ENCODE measurements at regions not wholly inside any gene's neighbourhood (a gene's known extent, or its start where the extent isn't known, plus 50 kb on each side); places are given as distances from the start of the nearest gene placed in this dataset.

DNA sequence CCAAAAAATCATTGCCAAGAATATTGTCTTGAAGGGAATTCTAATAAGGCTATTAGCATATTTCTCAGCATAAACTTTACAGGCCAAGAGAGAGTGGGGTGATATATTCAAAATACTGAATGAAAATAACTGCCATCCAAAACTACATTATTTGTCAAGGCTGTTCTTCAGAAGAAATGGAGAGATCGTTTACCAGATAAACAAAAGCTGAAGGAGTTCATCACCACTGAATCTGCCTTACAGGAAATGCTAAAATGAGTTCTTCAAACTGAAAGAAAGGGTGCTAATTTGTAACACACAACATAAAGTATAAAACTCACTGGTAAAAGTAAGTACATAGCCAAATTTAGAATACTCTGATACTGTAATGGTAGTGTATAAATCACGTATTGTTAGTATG lies 517.0 kb downstream of the TENT5A start:
- Histone ChIP-seq H3K79me2 (ENCODE audit: control insufficient read depth, low read length) (no peaks in the 10 kb centered on the region), H3K4me3 (ENCODE audit: low read length) (no peak overlapping the region), H3K36me3 (ENCODE audit: control insufficient read depth, low read length) (no peaks in the 10 kb centered on the region), H3K27ac (ENCODE audit: low read depth, low read length) (no peak overlapping the region), H3K4me2 (ENCODE audit: low read length) (no peak overlapping the region), H3K27me3 (ENCODE audit: control insufficient read depth, low read length) (no peaks in the 10 kb centered on the region), H3K9me2 (replicated peaks; ENCODE audit: control insufficient read depth, low read length) (no peaks in the 10 kb centered on the region), H4K20me1 (ENCODE audit: control insufficient read depth, insufficient read depth, low read depth, low read length) (no peaks in the 10 kb centered on the region), H3F3A (ENCODE audit: control insufficient read depth, insufficient read depth) (no peaks in the 10 kb centered on the region), H3K4me1 (ENCODE audit: control insufficient read depth, low read length) (no peaks in the 10 kb centered on the region), H3K9me3 (ENCODE audit: control insufficient read depth, insufficient read depth, low read length) (no peaks in the 10 kb centered on the region)
- no peak for TF ChIP-seq CTCF (IDR thresholded peaks at IDR 0.05; ENCODE audit: low read depth, low read length, poor library complexity, severe bottlenecking)
- no peak for TF ChIP-seq EZH2phosphoT487 (IDR thresholded peaks at IDR 0.05; ENCODE audit: borderline replicate concordance, low read length)

DNA sequence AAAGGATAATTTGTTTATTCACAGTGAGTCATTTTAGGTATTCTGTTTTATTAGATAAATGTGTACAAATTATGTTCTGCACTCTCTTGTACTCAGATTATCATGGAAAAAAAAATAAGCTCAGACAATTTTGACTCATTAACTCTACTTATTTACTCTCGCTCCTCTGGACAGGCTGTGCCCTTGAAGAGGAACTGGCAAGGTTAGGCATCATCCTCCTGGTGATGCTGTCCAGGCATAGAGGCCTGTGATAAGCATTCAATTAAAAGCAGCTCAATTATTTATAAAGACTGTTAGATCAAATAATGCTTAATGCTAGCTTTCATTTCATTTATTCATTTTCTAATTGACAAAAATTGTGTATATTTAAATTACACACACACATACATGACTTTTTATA lies 518.5 kb downstream of the TENT5A start:
- Histone ChIP-seq H3K4me2 (ENCODE audit: low read length) (no peak overlapping the region), H3K9me3 (ENCODE audit: control insufficient read depth, insufficient read depth, low read length) (no peaks in the 10 kb centered on the region), H3K27me3 (ENCODE audit: control insufficient read depth, low read length) (no peaks in the 10 kb centered on the region), H3K27ac (ENCODE audit: low read depth, low read length) (no peak overlapping the region), H3K4me3 (ENCODE audit: low read length) (no peak overlapping the region), H3K79me2 (ENCODE audit: control insufficient read depth, low read length) (no peaks in the 10 kb centered on the region), H3K4me1 (ENCODE audit: control insufficient read depth, low read length) (no peaks in the 10 kb centered on the region), H3K36me3 (ENCODE audit: control insufficient read depth, low read length) (no peaks in the 10 kb centered on the region), H3K9me2 (replicated peaks; ENCODE audit: control insufficient read depth, low read length) (no peaks in the 10 kb centered on the region), H4K20me1 (ENCODE audit: control insufficient read depth, insufficient read depth, low read depth, low read length) (no peaks in the 10 kb centered on the region), H3F3A (ENCODE audit: control insufficient read depth, insufficient read depth) (no peaks in the 10 kb centered on the region)
- no peak for TF ChIP-seq EZH2phosphoT487 (IDR thresholded peaks at IDR 0.05; ENCODE audit: borderline replicate concordance, low read length)
- TF ChIP-seq CTCF (IDR thresholded peaks at IDR 0.05; ENCODE audit: low read depth, low read length, poor library complexity, severe bottlenecking): no peak

DNA sequence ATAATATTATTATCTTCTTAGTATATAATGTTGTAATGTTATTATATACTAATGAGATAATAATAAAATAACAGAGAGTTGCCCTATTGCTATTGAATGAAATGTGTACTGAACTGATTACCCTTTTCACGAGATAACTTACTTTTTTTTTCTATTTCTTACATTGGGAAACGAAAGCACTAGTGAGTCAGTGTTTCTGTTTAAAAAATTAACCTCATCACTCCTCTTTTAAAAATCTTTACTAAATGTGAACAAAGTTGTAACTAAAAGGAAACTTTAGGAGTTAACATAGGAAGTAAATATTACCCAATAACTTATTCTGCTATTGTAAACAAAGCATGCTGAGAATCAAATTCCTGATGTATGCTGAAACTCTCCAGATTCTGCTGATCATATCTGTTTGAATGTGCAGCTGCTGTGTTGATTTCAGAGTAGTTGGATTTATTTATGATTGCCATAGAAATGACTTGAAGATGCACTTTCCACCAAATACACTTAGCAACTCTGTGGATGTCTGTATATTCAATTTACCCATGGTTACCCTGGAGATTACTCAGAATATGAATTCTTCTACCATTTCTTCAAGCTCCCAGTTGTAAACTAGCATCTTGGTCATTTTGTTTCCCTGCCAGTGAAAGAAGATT lies 523.4 kb downstream of the TENT5A start:
- no peaks in the 10 kb centered on the region for H3K9me3 ChIP-seq (ENCODE audit: control insufficient read depth, insufficient read depth, low read length)
- no peak overlapping the region for H3K4me2 ChIP-seq (ENCODE audit: low read length)
- no peaks in the 10 kb centered on the region for H3K36me3 ChIP-seq (ENCODE audit: control insufficient read depth, low read length)
- H3F3A ChIP-seq (ENCODE audit: control insufficient read depth, insufficient read depth): no peaks in the 10 kb centered on the region
- H3K4me1 ChIP-seq (ENCODE audit: control insufficient read depth, low read length): no peaks in the 10 kb centered on the region
- no peak overlapping the region for H3K27ac ChIP-seq (ENCODE audit: low read depth, low read length)
- H4K20me1 ChIP-seq (ENCODE audit: control insufficient read depth, insufficient read depth, low read depth, low read length): no peaks in the 10 kb centered on the region
- no peak overlapping the region for H3K4me3 ChIP-seq (ENCODE audit: low read length)
- TF ChIP-seq CTCF (IDR thresholded peaks at IDR 0.05; ENCODE audit: low read depth, low read length, poor library complexity, severe bottlenecking) (no peak), EZH2phosphoT487 (IDR thresholded peaks at IDR 0.05; ENCODE audit: borderline replicate concordance, low read length) (no peak)
- H3K79me2 ChIP-seq (ENCODE audit: control insufficient read depth, low read length): no peaks in the 10 kb centered on the region
- no peaks in the 10 kb centered on the region for H3K9me2 ChIP-seq (replicated peaks; ENCODE audit: control insufficient read depth, low read length)
- no peaks in the 10 kb centered on the region for H3K27me3 ChIP-seq (ENCODE audit: control insufficient read depth, low read length)

Data from DOHH2 (cell line).